ENCODE measurements at regions not wholly inside any gene's neighbourhood (a gene's known extent, or its start where the extent isn't known, plus 50 kb on each side); places are given as distances from the start of the nearest gene placed in this dataset.

DNA sequence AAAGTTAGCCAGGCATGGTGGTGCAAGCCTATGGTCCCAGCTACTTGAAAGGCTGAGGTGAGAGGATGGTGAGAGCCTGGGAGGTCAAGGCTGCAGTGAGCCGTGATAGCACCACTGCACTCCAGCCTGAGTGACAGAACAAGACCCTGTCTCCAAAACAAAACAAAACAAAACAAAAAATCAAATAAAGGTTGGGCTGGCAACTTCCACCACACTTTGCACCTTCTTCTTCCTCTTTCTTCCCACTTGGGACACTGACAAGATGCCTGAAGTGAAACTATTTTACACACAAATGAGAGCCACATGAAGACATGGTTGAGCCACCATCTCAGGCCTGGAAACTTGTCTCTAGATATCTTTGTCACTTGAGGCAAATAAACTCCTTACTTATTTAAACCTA, 53.8 kb upstream of the CCDC28A start:
- Histone ChIP-seq H3K79me2 (ENCODE audit: insufficient read depth, low read length) (no peaks in the 10 kb centered on the region), H3K9ac (ENCODE audit: low read depth, low read length) (no peak overlapping the region), H3K4me2 (ENCODE audit: insufficient read depth, low read length) (no peak overlapping the region), H2AFZ (ENCODE audit: low read depth, low read length) (no peak overlapping the region), H3K36me3 (ENCODE audit: insufficient read depth, low read length) (no peaks in the 10 kb centered on the region), H4K20me1 (ENCODE audit: insufficient read depth, low read length) (no peaks in the 10 kb centered on the region), H3K9me3 (ENCODE audit: insufficient read depth, low read length, severe bottlenecking) (no peaks in the 10 kb centered on the region), H3K27ac (ENCODE audit: low read length) (no peak overlapping the region), H3K4me1 (ENCODE audit: insufficient read depth, low read length) (no peaks in the 10 kb centered on the region), H3K27me3 (ENCODE audit: insufficient read depth, low read length, poor library complexity) (peaks cover 5% of the 10 kb centered on the region), H3K4me3 (ENCODE audit: low read depth in 1 of 2, low read length in 2 of 2) (no peak overlapping the region)
- DNase-seq (no peak), ATAC-seq (ENCODE audit: insufficient read depth, low read depth) (no peak)
- TF ChIP-seq, protein P1, sequence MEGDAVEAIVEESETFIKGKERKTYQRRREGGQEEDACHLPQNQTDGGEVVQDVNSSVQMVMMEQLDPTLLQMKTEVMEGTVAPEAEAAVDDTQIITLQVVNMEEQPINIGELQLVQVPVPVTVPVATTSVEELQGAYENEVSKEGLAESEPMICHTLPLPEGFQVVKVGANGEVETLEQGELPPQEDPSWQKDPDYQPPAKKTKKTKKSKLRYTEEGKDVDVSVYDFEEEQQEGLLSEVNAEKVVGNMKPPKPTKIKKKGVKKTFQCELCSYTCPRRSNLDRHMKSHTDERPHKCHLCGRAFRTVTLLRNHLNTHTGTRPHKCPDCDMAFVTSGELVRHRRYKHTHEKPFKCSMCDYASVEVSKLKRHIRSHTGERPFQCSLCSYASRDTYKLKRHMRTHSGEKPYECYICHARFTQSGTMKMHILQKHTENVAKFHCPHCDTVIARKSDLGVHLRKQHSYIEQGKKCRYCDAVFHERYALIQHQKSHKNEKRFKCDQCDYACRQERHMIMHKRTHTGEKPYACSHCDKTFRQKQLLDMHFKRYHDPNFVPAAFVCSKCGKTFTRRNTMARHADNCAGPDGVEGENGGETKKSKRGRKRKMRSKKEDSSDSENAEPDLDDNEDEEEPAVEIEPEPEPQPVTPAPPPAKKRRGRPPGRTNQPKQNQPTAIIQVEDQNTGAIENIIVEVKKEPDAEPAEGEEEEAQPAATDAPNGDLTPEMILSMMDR (IDR thresholded peaks at IDR 0.05; ENCODE audit: borderline replicate concordance, extremely low read depth, low read length, poor library complexity, severe bottlenecking), result no peak
- TF ChIP-seq EZH2 (IDR thresholded peaks at IDR 0.05; ENCODE audit: borderline replicate concordance, low read depth, low read length, severe bottlenecking), result no peak

DNA sequence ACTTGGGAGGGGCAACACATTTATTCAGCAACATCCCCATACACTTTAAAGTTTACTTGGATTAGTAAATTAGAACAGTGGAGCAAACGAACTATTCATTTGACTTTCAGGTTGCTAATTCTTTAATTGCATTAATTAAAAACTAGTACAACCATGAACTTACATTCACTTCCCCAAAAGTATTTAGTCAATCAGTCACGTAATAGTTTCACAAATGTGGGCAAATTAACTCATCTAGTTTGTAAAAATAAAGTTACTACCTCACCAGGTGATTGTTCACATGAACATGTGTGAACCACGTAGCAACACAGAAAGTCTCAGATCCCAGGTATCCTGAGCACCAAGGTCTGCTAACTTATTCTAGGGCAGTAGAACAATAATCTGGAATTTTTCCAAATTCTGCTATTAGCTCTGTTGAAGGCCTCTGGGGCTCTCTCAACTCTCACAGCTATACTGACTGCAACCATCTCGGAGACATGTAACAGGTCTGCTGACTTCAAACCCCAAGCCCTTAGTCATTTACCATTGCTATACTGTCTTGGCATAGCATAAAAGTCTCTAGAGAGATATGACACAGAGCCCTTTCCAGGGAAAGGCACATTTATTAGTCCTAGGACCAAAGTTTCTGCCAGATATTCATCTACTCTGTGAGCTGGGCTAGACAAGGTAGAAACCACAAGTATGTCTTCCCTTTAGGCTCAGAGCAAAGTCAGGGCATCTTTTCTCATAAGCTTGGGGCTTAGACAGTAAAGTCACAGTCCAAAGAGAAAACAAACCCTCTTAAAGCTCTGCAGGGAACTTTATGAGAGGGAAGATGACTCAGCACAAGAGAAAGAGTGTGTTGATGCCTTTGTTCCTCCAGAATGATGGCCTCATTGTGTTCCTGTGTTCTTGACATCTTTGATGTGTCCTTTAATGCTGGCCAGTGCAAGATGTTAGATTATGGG, 50.9 kb upstream of the CCDC28A start:
- Histone ChIP-seq H3K4me3 (ENCODE audit: low read depth in 1 of 2, low read length in 2 of 2) (no peak overlapping the region), H3K4me1 (ENCODE audit: insufficient read depth, low read length) (no peaks in the 10 kb centered on the region), H2AFZ (ENCODE audit: low read depth, low read length) (no peak overlapping the region), H3K27ac (ENCODE audit: low read length) (no peak overlapping the region), H3K9ac (ENCODE audit: low read depth, low read length) (no peak overlapping the region), H3K79me2 (ENCODE audit: insufficient read depth, low read length) (no peaks in the 10 kb centered on the region), H3K9me3 (ENCODE audit: insufficient read depth, low read length, severe bottlenecking) (no peaks in the 10 kb centered on the region), H3K27me3 (ENCODE audit: insufficient read depth, low read length, poor library complexity) (peaks cover 5% of the 10 kb centered on the region), H4K20me1 (ENCODE audit: insufficient read depth, low read length) (no peaks in the 10 kb centered on the region), H3K36me3 (ENCODE audit: insufficient read depth, low read length) (no peaks in the 10 kb centered on the region), H3K4me2 (ENCODE audit: insufficient read depth, low read length) (no peak overlapping the region)
- no peak for ATAC-seq (ENCODE audit: insufficient read depth, low read depth)
- no peak for TF ChIP-seq EZH2 (IDR thresholded peaks at IDR 0.05; ENCODE audit: borderline replicate concordance, low read depth, low read length, severe bottlenecking)
- TF ChIP-seq, protein P1 (IDR thresholded peaks at IDR 0.05; ENCODE audit: borderline replicate concordance, extremely low read depth, low read length, poor library complexity, severe bottlenecking), result no peak
- no peak for DNase-seq

All from DND-41 (cell line).